H1 (cell line): ENCODE measurements at regions not wholly inside any gene's neighbourhood (a gene's known extent, or its start where the extent isn't known, plus 50 kb on each side); places are given as distances from the start of the nearest gene placed in this dataset.
A peak's percentile ranks its signal among the peaks of the same experiment; 100 is the strongest.

Experiments
- CTCF ChIA-PET: fragments of 300-600 bp; sonication (Branson Sonifier 250); formaldehyde crosslinking; loops from one replicate; lab custom pipeline; 2021; ENCODE audit not compliant: partially characterized antibody; lab: Charles Lee
- POLR2A ChIA-PET: fragments of 300-600 bp; sonication (Branson Sonifier 250); formaldehyde crosslinking; loops from one replicate; lab custom pipeline; 2021; ENCODE audit warnings: inconsistent platforms; ENCODE audit not compliant: partially characterized antibody; lab: Charles Lee
- DNase-seq, 2 experiments: peaks; one replicate each; pipeline versions ENCODE4 v3.0.0 to v3.0.0-alpha.2; 2010 to 2022; ENCODE audit warnings: low spot score in 2 of 2, low read depth in 1 of 2, mixed read lengths in 1 of 2
- FAIRE-seq: peaks from 2 replicates; lab custom pipeline; 2011; peaks lifted over from hg19 to GRCh38; lab: Jason Lieb, UNC
- H2AFZ ChIP-seq: 2 replicates; pipeline ENCODE4 v1.8.1; 2012; ENCODE audit warnings: low read length, inconsistent platforms
- H2AK5ac ChIP-seq: 2 replicates; pipeline ENCODE4 v1.6.1; 2013; ENCODE audit warnings: low read depth, low read length
- H2BK120ac ChIP-seq: replicated peaks from 2 replicates; pipeline ENCODE3; 2013; ENCODE audit warnings: low read depth, low read length, inconsistent platforms
- H2BK12ac ChIP-seq: 2 replicates; pipeline ENCODE4 v1.6.1; 2013; ENCODE audit warnings: low read depth, low read length
- H2BK15ac ChIP-seq: 2 replicates; pipeline ENCODE4 v1.6.1; 2013; ENCODE audit warnings: low read length
- H2BK20ac ChIP-seq: 2 replicates; pipeline ENCODE4 v1.6.1; 2013; ENCODE audit warnings: low read length
- H2BK5ac ChIP-seq: 2 replicates; pipeline ENCODE4 v1.6.1; 2013; ENCODE audit warnings: low read depth, low read length
- H3K14ac ChIP-seq: 2 replicates; pipeline ENCODE4 v1.6.1; 2013; ENCODE audit warnings: inconsistent platforms; ENCODE audit not compliant: insufficient read length
- H3K18ac ChIP-seq: 2 replicates; pipeline ENCODE4 v1.6.1; 2013; ENCODE audit warnings: low read length; ENCODE audit errors: extremely low read depth
- H3K23ac ChIP-seq: 2 replicates; pipeline ENCODE4 v1.6.1; 2013; ENCODE audit warnings: inconsistent platforms; ENCODE audit not compliant: insufficient read length
- H3K23me2 ChIP-seq: 2 replicates; pipeline ENCODE4 v1.6.1; 2013; ENCODE audit warnings: low read depth, low read length
- H3K27ac ChIP-seq: 2 replicates; pipeline ENCODE4 v1.6.1; 2011; ENCODE audit warnings: low read depth, low read length, inconsistent platforms
- H3K27me3 ChIP-seq, 4 experiments: replicated peaks in 1 of 4; 1 replicate in 1 of 4; 2 replicates in 3 of 4; pipeline versions ENCODE4 v1.6.1 to v1.8.1; 2011 to 2013; ENCODE audit warnings: low read length in 3 of 4, mild to moderate bottlenecking in 3 of 4, inconsistent platforms in 2 of 4, mixed read lengths in 2 of 4, moderate library complexity in 1 of 4; ENCODE audit not compliant: control insufficient read depth in 3 of 4, insufficient read depth in 3 of 4; ENCODE audit errors: extremely low read depth in 1 of 4
- H3K36me3 ChIP-seq, 4 experiments: 2 replicates each; pipeline versions ENCODE4 v1.6.1 to v1.8.1; 2011 to 2013; ENCODE audit warnings: mild to moderate bottlenecking in 4 of 4, low read length in 3 of 4, moderate library complexity in 2 of 4, control low read depth in 1 of 4, inconsistent platforms in 1 of 4; ENCODE audit not compliant: insufficient read depth in 4 of 4, control insufficient read depth in 2 of 4
- H3K4ac ChIP-seq: replicated peaks from 2 replicates; pipeline ENCODE3; 2013; ENCODE audit warnings: low read length, low read depth, mixed read lengths, inconsistent platforms; ENCODE audit not compliant: insufficient read length
- H3K4me1 ChIP-seq, 4 experiments: replicated peaks in 1 of 4; 1 replicate in 1 of 4; 2 replicates in 3 of 4; pipeline versions ENCODE4 v1.6.1 to v1.8.1; 2011 to 2013; ENCODE audit warnings: low read length in 3 of 4, inconsistent platforms in 2 of 4, mixed read lengths in 1 of 4; ENCODE audit not compliant: insufficient read depth in 4 of 4, control insufficient read depth in 3 of 4
- H3K4me2 ChIP-seq, 2 experiments: 2 replicates each; pipeline versions ENCODE4 v1.6.1 to v1.8.1; 2011 to 2013; ENCODE audit warnings: low read depth in 2 of 2, low read length in 2 of 2, control low read depth in 1 of 2, inconsistent platforms in 1 of 2, mild to moderate bottlenecking in 1 of 2; ENCODE audit not compliant: insufficient read depth in 1 of 2
- H3K4me3 ChIP-seq, 4 experiments: fragments of 200-600, 300-600 bp in 1 of 4; sonication (generic), shearing (Covaris generic), sonication (Bioruptor Twin) in 1 of 4; 2 replicates each; pipeline versions ENCODE4 v1.5.1 to v1.8.1; 2011 to 2016; ENCODE audit warnings: low read length in 4 of 4, low read depth in 3 of 4, control low read depth in 2 of 4, inconsistent platforms in 2 of 4, mild to moderate bottlenecking in 2 of 4, mixed read lengths in 1 of 4, moderate library complexity in 1 of 4; ENCODE audit not compliant: insufficient read depth in 2 of 4; ENCODE audit errors: extremely low read depth in 1 of 4
- H3K56ac ChIP-seq: replicated peaks from 2 replicates; pipeline ENCODE3; 2013; ENCODE audit warnings: low read depth, mild to moderate bottlenecking, mixed read lengths, low read length, inconsistent platforms; ENCODE audit not compliant: insufficient read length
- H3K79me1 ChIP-seq: 2 replicates; pipeline ENCODE4 v1.6.1; 2013; ENCODE audit warnings: low read depth, low read length, control low read depth
- H3K79me2 ChIP-seq, 2 experiments: 2 replicates each; pipeline versions ENCODE4 v1.6.1 to v1.8.1; 2012 to 2013; ENCODE audit warnings: low read length in 2 of 2, mild to moderate bottlenecking in 2 of 2, inconsistent platforms in 1 of 2; ENCODE audit not compliant: insufficient read depth in 2 of 2, control insufficient read depth in 1 of 2
- H3K9ac ChIP-seq, 4 experiments: replicated peaks in 1 of 4; 1 replicate in 1 of 4; 2 replicates in 3 of 4; pipeline versions ENCODE4 v1.6.1 to v1.8.1; 2011 to 2013; ENCODE audit warnings: low read depth in 3 of 4, low read length in 3 of 4, control low read depth in 2 of 4, mild to moderate bottlenecking in 2 of 4, moderate library complexity in 2 of 4, inconsistent platforms in 1 of 4; ENCODE audit errors: extremely low read depth in 1 of 4
- H3K9me3 ChIP-seq, 2 experiments: 2 replicates each; pipeline versions ENCODE4 v1.6.1 to v1.8.1; 2012 to 2013; ENCODE audit warnings: mild to moderate bottlenecking in 2 of 2, moderate library complexity in 2 of 2, control low read depth in 1 of 2, inconsistent platforms in 1 of 2, low read depth in 1 of 2, low read length in 1 of 2, mixed read lengths in 1 of 2; ENCODE audit not compliant: insufficient read depth in 2 of 2
- H4K20me1 ChIP-seq, 2 experiments: replicated peaks in 1 of 2; 2 replicates each; pipeline versions ENCODE3 to v1.8.1; 2011 to 2013; ENCODE audit warnings: inconsistent platforms in 2 of 2, low read length in 2 of 2, mild to moderate bottlenecking in 1 of 2; ENCODE audit not compliant: insufficient read depth in 2 of 2, control insufficient read depth in 1 of 2
- H4K5ac ChIP-seq: 2 replicates; pipeline ENCODE4 v1.6.1; 2013; ENCODE audit warnings: low read length, low read depth, mixed read lengths, inconsistent platforms; ENCODE audit not compliant: insufficient read length
- H4K8ac ChIP-seq: 2 replicates; pipeline ENCODE4 v1.8.0; 2013; ENCODE audit warnings: mild to moderate bottlenecking, moderate library complexity, low read length, inconsistent platforms; ENCODE audit not compliant: insufficient read depth; ENCODE audit errors: extremely low read depth
- H4K91ac ChIP-seq: replicated peaks from 2 replicates; pipeline ENCODE3; 2013; ENCODE audit warnings: low read length, mixed read lengths, inconsistent platforms; ENCODE audit not compliant: insufficient read length
- CBX8 ChIP-seq: fragments of 300-800, 300-1000 bp; sonication (generic); IDR thresholded peaks from 2 replicates; pipeline ENCODE4 v1.7.1; 2016; ENCODE audit warnings: low read depth, low read length, borderline replicate concordance
- CHD2 ChIP-seq: IDR thresholded peaks from 2 replicates; pipeline ENCODE4 v1.6.1; 2012; ENCODE audit warnings: low read length, improper control_type of control experiment
- CTBP2 ChIP-seq: IDR thresholded peaks from 2 replicates; pipeline ENCODE4 v1.7.0; 2011; ENCODE audit warnings: borderline replicate concordance, mild to moderate bottlenecking, moderate library complexity, mixed read lengths, low read length; ENCODE audit not compliant: insufficient read depth, insufficient read length
- EZH2 ChIP-seq: fragments of 200-600 bp; sonication (generic); IDR thresholded peaks from 2 replicates; pipeline ENCODE4 v1.7.1; 2012; ENCODE audit warnings: low read depth, mild to moderate bottlenecking, moderate library complexity, low read length, inconsistent platforms; ENCODE audit not compliant: severe bottlenecking
- GTF2F1 ChIP-seq: IDR thresholded peaks from 2 replicates; pipeline ENCODE4 v1.6.1; 2012; ENCODE audit warnings: low read depth, low read length, improper control_type of control experiment, borderline replicate concordance
- HDAC2 ChIP-seq, 2 experiments: fragments of 300-600 bp in 1 of 2; sonication (generic) in 1 of 2; IDR thresholded peaks; 2 replicates each; pipeline ENCODE4 v1.6.1; 2011 to 2012; ENCODE audit warnings: low read depth in 2 of 2, low read length in 2 of 2, mild to moderate bottlenecking in 2 of 2, moderate library complexity in 2 of 2, borderline replicate concordance in 1 of 2, inconsistent platforms in 1 of 2
- JUND ChIP-seq: IDR thresholded peaks from 2 replicates; pipeline ENCODE4 v1.6.1; 2011; ENCODE audit warnings: mild to moderate bottlenecking, improper control_type of control experiment, low read length
- MAFK ChIP-seq: IDR thresholded peaks from 2 replicates; pipeline ENCODE4 v1.6.1; 2012; ENCODE audit warnings: low read depth, mild to moderate bottlenecking, improper control_type of control experiment, low read length
- RAD21 ChIP-seq, 2 experiments: IDR thresholded peaks in 1 of 2; conservative IDR thresholded peaks in 1 of 2; 2 replicates each; pipeline ENCODE4 v1.6.1; 2011; ENCODE audit warnings: low read depth in 2 of 2, low read length in 2 of 2, improper control_type of control experiment in 1 of 2, inconsistent platforms in 1 of 2, mild to moderate bottlenecking in 1 of 2, moderate library complexity in 1 of 2
- RFX5 ChIP-seq: IDR thresholded peaks from 2 replicates; pipeline ENCODE4 v1.6.1; 2011; ENCODE audit warnings: low read depth, low read length, improper control_type of control experiment, borderline replicate concordance
- SIX5 ChIP-seq: IDR thresholded peaks from 2 replicates; pipeline ENCODE4 v1.6.1; 2011; ENCODE audit warnings: mild to moderate bottlenecking, low read depth, low read length
- YY1 ChIP-seq: IDR thresholded peaks from 2 replicates; pipeline ENCODE4 v1.6.1; 2011; ENCODE audit warnings: low read depth, mild to moderate bottlenecking, low read length
- WGBS, 2 experiments: shearing (Covaris generic) in 1 of 2; methylation state at CpG; one replicate each; pipeline versions ENCODE4 v1.1.6 to v1.1.7; 2013 to 2015; ENCODE audit warnings: low lambda C conversion rate in 2 of 2, mixed read lengths in 2 of 2, inconsistent platforms in 1 of 2, low coverage in 1 of 2, missing lambda C conversion rate in 1 of 2; ENCODE audit not compliant: insufficient replicate concordance in 2 of 2, insufficient coverage in 1 of 2, insufficient read length in 1 of 2; ENCODE audit errors: extremely low coverage in 1 of 2, missing lambda C conversion rate in 1 of 2; 5-methylcytosine and 5-hydroxymethylcytosine counted together

GRCh38 chr16:86700046-86700945 is 121.9 kb downstream of the FOXL1 start:
- H3K4me2 ChIP-seq, result no peak overlapping the region
- no peaks in the 10 kb centered on the region for H4K20me1 ChIP-seq
- no peaks in the 10 kb centered on the region; a peak in 1 of 4 replicates for H3K9me3 ChIP-seq
- peaks cover 0 to 2% (median 0%) of the 10 kb centered on the region in 4 experiments; a peak in 2 of 7 replicates for H3K4me1 ChIP-seq
- CTCF ChIA-PET, result interaction anchor here (1.2 kb wide), 1 partner anchor 174 kb away, joined by 3 read pairs; no protein-coding TSS in a partner anchor
- H2BK15ac ChIP-seq, result no peak overlapping the region
- H4K91ac ChIP-seq, result no peak overlapping the region
- H2BK20ac ChIP-seq, result no peak overlapping the region
- POLR2A ChIA-PET, result no interaction called here
- no peak overlapping the region for H3K14ac ChIP-seq
- H4K5ac ChIP-seq, result no peak overlapping the region
- TF ChIP-seq HDAC2 (IDR thresholded peaks at IDR 0.05; ENCODE audit: borderline replicate concordance in 1 of 2, low read depth in 2 of 2, low read length in 2 of 2), result no peak
- TF ChIP-seq RFX5, result no peak
- TF ChIP-seq JUND, result no peak
- no peak for TF ChIP-seq CBX8
- no peak for TF ChIP-seq YY1
- TF ChIP-seq CTBP2, result no peak
- no peak for TF ChIP-seq GTF2F1
- TF ChIP-seq EZH2, result no peak
- TF ChIP-seq SIX5, result no peak
- no peak for TF ChIP-seq MAFK
- no peak for TF ChIP-seq CHD2
- TF ChIP-seq RAD21 (IDR thresholded peaks at IDR 0.05 in 1 of 2, conservative IDR thresholded peaks at IDR 0.05 in 1 of 2; ENCODE audit: low read depth in 2 of 2, low read length in 2 of 2), result no peak
- TF ChIP-seq, all 59 proteins: peak for 0
- no peaks in the 10 kb centered on the region for H3K27me3 ChIP-seq
- H2BK5ac ChIP-seq, result no peak overlapping the region
- no peak overlapping the region for H3K27ac ChIP-seq
- H3K79me1 ChIP-seq, result no peaks in the 10 kb centered on the region
- FAIRE-seq (no peak), DNase-seq (no peak)
- no peak overlapping the region for H3K9ac ChIP-seq
- H3K18ac ChIP-seq, result no peak overlapping the region
- H3K36me3 ChIP-seq, result no peaks in the 10 kb centered on the region
- 98% methylated on average over 17 of the region's 28 CpGs; no CpG with 5 or more reads in 1 of the 2 experiments for WGBS, 2 experiments
- no peak overlapping the region for H3K4me3 ChIP-seq
- no peak overlapping the region for H2BK120ac ChIP-seq
- no peaks in the 10 kb centered on the region for H3K79me2 ChIP-seq
- H4K8ac ChIP-seq, result peak overlapping the region; percentile 71; the same call in 1 of the 2 replicates
- H2BK12ac ChIP-seq, result no peak overlapping the region
- H2AFZ ChIP-seq, result no peak overlapping the region
- H3K23ac ChIP-seq, result no peak overlapping the region
- peaks cover 4% of the 10 kb centered on the region; the same call in 1 of the 2 replicates for H3K23me2 ChIP-seq
- H3K4ac ChIP-seq, result no peak overlapping the region
- no peak overlapping the region for H3K56ac ChIP-seq
- no peak overlapping the region for H2AK5ac ChIP-seq
